Lung (tissue), 11 donors: ENCODE measurements at regions not wholly inside any gene's neighbourhood (a gene's known extent, or its start where the extent isn't known, plus 50 kb on each side); places are given as distances from the start of the nearest gene placed in this dataset.

ENCODE experiments used
- ATAC-seq: fragments of 200-7000 bp; cut with Tn5 transposase; one replicate; pipeline ENCODE4 v1.9.1; 2020; ENCODE audit warnings: moderate number of reproducible peaks; ENCODE audit not compliant: insufficient read depth, low FRiP score
- DNase-seq, 3 donors: peaks; one replicate each; pipeline ENCODE4 v3.0.0-alpha.2; 2013 to 2017
- H3K27ac ChIP-seq, 2 donors: one replicate each; pipeline ENCODE4 v1.5.1; 2013; ENCODE audit warnings: mild to moderate bottlenecking in 2 of 2, moderate library complexity in 2 of 2, control low read depth in 1 of 2, inconsistent platforms in 1 of 2, low read depth in 1 of 2, low read length in 1 of 2
- H3K27me3 ChIP-seq, 3 donors: one replicate each; pipeline ENCODE4 v1.5.1; 2013; ENCODE audit warnings: low read length in 2 of 3; ENCODE audit not compliant: control insufficient read depth in 3 of 3, insufficient read depth in 3 of 3
- H3K36me3 ChIP-seq, 4 donors: one replicate each; pipeline ENCODE4 v1.5.1; 2013; ENCODE audit warnings: low read length in 4 of 4, mild to moderate bottlenecking in 1 of 4, moderate library complexity in 1 of 4; ENCODE audit not compliant: control insufficient read depth in 4 of 4, insufficient read depth in 4 of 4
- H3K4me1 ChIP-seq, 5 donors: one replicate each; pipeline ENCODE4 v1.5.1; 2013; ENCODE audit warnings: low read length in 5 of 5, mild to moderate bottlenecking in 2 of 5, moderate library complexity in 1 of 5; ENCODE audit not compliant: control insufficient read depth in 5 of 5, insufficient read depth in 5 of 5
- H3K4me3 ChIP-seq: one replicate; pipeline ENCODE4 v1.5.1; 2013; ENCODE audit warnings: mild to moderate bottlenecking, control low read depth, moderate library complexity
- H3K9ac ChIP-seq, 2 donors: one replicate each; pipeline ENCODE4 v1.5.1; 2013; ENCODE audit warnings: low read length in 2 of 2, control low read depth in 1 of 2; ENCODE audit not compliant: insufficient read depth in 1 of 2
- H3K9me3 ChIP-seq, 4 donors: one replicate each; pipeline ENCODE4 v1.5.1; 2013; ENCODE audit warnings: low read length in 3 of 4, mild to moderate bottlenecking in 1 of 4, moderate library complexity in 1 of 4; ENCODE audit not compliant: control insufficient read depth in 4 of 4, insufficient read depth in 3 of 4
- WGBS, 2 donors: extraction: QIAGEN DNeasy Blood & Tissue Kit; methylation state at CpG; one replicate each; pipeline ENCODE4 v1.1.7; 2013; 5-methylcytosine and 5-hydroxymethylcytosine counted together
- TF ChIP-seq, protein P1 (sequence below): IDR thresholded peaks from 2 replicates; pipeline ENCODE4 v1.5.1; 2012; ENCODE audit warnings: mild to moderate bottlenecking; ENCODE audit errors: control extremely low read depth, extremely low read depth
- donor health status: control.
- donor health status: control.
- donor health status: Bipolar disorder and iron deficiency.
- donor health status: healthy.
- donor health status: DM: yes; HTN: yes; CAD: no.

DNA sequence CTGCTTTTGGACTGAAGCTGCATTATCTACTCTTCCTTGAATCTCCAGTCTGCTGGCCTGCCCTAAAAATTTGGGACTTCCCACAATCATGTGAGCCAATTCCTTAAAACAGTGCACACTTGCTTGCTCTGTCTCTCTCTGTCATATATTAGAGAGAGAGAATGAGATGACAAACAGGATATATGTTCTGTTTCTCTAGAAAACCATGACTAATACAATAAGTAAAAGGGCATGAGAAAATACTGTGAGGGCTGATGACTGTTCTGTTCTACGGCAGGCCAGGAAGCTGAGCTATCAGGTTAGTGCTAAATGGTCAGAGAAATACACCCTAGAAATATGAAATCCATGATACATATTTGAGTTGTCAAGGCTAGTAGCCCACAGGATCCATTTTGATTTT, 1896.8 kb upstream of the CELF4 start:
- no peak for DNase-seq
- H3K36me3 ChIP-seq: no peaks in the 10 kb centered on the region
- no peaks in the 10 kb centered on the region for H3K9me3 ChIP-seq
- H3K4me1 ChIP-seq: peaks cover 0 to 17% (median 0%) of the 10 kb centered on the region in 5 donors
- no peak overlapping the region for H3K4me3 ChIP-seq
- H3K27ac ChIP-seq: no peak overlapping the region
- no peak for ATAC-seq
- H3K27me3 ChIP-seq: no peaks in the 10 kb centered on the region
- TF ChIP-seq, protein P1, sequence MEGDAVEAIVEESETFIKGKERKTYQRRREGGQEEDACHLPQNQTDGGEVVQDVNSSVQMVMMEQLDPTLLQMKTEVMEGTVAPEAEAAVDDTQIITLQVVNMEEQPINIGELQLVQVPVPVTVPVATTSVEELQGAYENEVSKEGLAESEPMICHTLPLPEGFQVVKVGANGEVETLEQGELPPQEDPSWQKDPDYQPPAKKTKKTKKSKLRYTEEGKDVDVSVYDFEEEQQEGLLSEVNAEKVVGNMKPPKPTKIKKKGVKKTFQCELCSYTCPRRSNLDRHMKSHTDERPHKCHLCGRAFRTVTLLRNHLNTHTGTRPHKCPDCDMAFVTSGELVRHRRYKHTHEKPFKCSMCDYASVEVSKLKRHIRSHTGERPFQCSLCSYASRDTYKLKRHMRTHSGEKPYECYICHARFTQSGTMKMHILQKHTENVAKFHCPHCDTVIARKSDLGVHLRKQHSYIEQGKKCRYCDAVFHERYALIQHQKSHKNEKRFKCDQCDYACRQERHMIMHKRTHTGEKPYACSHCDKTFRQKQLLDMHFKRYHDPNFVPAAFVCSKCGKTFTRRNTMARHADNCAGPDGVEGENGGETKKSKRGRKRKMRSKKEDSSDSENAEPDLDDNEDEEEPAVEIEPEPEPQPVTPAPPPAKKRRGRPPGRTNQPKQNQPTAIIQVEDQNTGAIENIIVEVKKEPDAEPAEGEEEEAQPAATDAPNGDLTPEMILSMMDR: no peak
- no peak overlapping the region for H3K9ac ChIP-seq
- 83 to 88% methylated on average over 1 of the region's 1 CpG for WGBS, 2 donors

- no peak for ATAC-seq
- TF ChIP-seq, protein P1: no peak
- no peaks in the 10 kb centered on the region for H3K36me3 ChIP-seq
Measured at GRCh38 chr18:39460136-39460535, 1894.5 kb upstream of the CELF4 start.

GRCh38 chr18:39455285-39455684, 1889.7 kb upstream of the CELF4 start:
- H3K4me1 ChIP-seq: peaks cover 0 to 39% (median 7%) of the 10 kb centered on the region in 5 donors
- H3K36me3 ChIP-seq: no peaks in the 10 kb centered on the region
- peak overlapping the region in 1 of 2 donors; percentile 3 for H3K27ac ChIP-seq
- H3K4me3 ChIP-seq: no peak overlapping the region
- DNase-seq: peak in 2 of 3 donors; percentile 18 to 53
- ATAC-seq: no peak
- TF ChIP-seq, protein P1: no peak
- no peaks in the 10 kb centered on the region for H3K27me3 ChIP-seq
- no peaks in the 10 kb centered on the region for H3K9me3 ChIP-seq
- no peak overlapping the region for H3K9ac ChIP-seq

More at GRCh38 chr18:39460136-39460535, 1894.5 kb upstream of the CELF4 start:
- Histone ChIP-seq H3K9me3 (no peaks in the 10 kb centered on the region), H3K4me1 (peaks cover 0 to 24% (median 0%) of the 10 kb centered on the region in 5 donors), H3K9ac (no peak overlapping the region), H3K27me3 (no peaks in the 10 kb centered on the region), H3K4me3 (no peak overlapping the region), H3K27ac (no peak overlapping the region)
- DNase-seq: peak in 1 of 3 donors; percentile 42

DNA sequence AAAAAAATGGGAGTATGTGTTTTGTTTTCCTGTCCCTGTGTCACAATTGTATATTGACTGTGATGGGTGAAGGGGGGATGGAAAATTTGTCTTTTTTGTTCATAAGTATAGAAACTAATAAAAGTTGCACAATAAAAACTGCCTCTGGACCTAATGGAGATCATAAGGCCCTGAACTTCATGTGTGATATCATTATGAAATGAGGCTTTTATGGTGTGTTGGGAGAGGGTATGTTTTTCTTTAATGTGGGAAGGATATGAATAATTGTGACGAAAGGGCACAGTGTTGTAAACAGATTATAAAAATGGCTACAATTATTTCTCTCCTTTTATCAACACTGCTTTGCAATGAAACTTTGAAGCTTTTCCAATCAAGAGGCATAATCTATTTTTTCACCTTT, 1889.3 kb upstream of the CELF4 start:
- H3K9ac ChIP-seq: no peak overlapping the region
- no peak overlapping the region for H3K27ac ChIP-seq
- TF ChIP-seq, protein P1: no peak
- DNase-seq: peak in 2 of 3 donors; percentile 84 to 87
- no peak overlapping the region for H3K4me3 ChIP-seq
- H3K9me3 ChIP-seq: no peaks in the 10 kb centered on the region
- peaks cover 0 to 36% (median 7%) of the 10 kb centered on the region in 5 donors for H3K4me1 ChIP-seq
- no peaks in the 10 kb centered on the region for H3K27me3 ChIP-seq
- ATAC-seq: no peak
- WGBS, 2 donors: 60 to 71% methylated on average over 1 of the region's 1 CpG
- H3K36me3 ChIP-seq: no peaks in the 10 kb centered on the region
